GM19455 (cell line): ENCODE measurements at regions not wholly inside any gene's neighbourhood (a gene's known extent, or its start where the extent isn't known, plus 50 kb on each side); places are given as distances from the start of the nearest gene placed in this dataset.

Experiments
- ATAC-seq: cut with Tn5 transposase; IDR thresholded peaks from one replicate; pipeline ENCODE4 v1.9.1; 2021; ENCODE audit not compliant: unreplicated experiment

DNA sequence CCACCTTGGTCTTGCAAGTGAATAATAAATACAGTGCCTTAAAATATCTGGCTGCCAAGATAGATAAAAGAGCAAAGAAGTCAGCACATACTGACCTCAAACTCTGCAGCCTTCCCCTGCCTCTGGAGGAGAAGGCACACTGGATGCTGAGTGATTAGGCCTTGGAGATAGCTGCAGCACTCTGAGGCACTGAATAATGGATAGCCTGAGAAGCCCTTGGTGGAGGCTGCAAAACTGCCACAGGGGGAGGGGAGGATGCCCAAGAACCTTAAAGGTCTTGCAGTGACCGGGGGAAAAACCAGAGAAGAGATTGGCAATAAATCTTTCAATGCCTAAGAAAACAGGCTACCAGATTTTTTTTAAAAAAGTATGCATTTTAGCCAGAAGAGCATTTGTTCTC, 167.4 kb upstream of the PRMT6 start:
- ATAC-seq, result no peak

DNA sequence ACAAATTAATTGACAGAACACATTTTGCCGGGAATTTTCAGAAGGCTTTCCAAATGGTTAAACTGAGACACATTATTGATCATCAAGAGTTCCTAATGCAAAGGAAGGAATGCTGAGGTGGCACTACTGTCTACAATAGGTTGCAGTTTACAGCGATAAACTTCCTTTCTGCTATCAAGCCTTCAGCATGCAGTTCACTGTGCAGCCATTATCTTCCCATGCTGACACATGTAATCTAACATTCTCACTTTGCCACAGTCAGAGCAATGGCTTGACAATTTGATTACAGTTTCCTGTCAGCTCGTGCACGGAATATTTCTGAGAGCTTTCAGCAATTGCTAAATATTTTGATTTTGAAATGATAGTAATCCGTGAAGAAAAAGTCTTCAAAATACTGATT, 166.9 kb upstream of the PRMT6 start:
- ATAC-seq, result no peak

DNA sequence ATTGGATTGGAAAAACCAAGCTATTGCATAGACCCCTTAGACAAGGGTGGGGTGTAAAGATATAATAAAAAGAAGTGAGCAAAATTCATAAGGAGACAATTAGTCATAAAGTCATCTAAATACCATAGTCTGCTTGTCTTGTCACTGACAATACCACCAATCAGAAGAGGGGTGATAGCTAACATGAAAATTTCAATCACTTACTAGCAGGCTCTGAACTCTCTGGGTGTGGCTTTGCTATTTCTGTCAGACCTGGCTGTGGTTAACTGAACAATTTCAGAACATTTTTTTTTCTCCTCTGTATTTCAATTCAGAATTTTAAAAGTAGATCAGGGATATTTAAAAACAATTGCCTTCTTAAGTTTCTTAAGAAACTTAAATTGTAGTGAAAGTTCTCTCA, 158.5 kb upstream of the PRMT6 start:
- ATAC-seq, result no peak

DNA sequence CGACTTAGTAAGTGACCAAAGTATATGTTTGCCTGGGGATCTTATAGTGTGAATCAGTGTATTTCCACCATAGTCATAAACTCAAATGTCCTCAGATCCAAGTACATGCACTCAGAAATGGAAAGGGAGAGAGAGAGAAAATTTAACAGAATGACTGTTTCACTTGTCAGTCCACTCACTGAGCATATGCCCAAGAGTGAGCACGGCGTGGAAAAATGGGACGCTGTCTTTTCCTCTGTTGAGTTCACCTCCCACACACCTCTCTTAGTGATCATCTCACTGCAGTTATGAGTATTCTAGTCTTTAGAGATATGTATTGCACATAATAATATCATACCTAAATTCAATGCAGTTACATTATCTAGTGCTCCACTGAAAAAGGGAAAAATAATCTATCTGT, 156.8 kb upstream of the PRMT6 start:
- ATAC-seq, result no peak

DNA sequence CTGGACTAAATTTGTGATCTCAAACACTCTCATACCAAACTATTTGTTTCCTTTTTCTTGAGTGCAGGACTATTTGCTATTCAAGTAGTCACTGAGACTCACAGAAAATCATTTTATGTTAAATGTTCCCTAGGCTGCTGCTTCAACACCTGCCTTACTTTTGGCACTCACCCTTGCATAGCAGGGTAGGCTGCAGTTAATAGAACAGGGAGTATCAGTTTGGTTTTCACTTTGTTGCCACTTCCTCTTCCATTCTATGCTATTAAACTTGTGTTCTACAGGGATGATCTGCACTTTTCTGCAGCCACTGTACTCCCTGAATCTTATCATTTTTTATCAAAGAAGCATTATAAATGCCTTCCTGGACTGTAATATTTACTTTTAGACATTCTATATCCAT, 148.7 kb upstream of the PRMT6 start:
- ATAC-seq, result peak; percentile 100

DNA sequence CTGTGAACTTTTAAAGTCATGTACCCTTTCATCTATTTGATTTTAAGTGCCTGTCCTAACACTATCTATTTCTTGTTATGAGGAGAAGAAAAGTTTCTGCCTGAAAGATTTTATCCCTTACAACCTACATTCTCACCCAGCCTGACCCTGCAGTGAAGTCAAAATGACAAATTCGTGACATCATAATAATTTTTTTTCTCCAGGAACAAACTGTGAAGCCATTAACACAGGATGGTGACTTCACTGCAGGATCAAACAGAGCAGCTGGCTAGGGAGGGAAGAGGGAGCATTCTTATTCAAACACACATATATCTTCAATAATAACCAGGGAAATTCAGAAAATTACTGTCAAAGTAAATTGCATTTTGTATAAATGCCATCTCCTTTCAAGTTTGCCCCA, 147.8 kb upstream of the PRMT6 start:
- no peak for ATAC-seq

DNA sequence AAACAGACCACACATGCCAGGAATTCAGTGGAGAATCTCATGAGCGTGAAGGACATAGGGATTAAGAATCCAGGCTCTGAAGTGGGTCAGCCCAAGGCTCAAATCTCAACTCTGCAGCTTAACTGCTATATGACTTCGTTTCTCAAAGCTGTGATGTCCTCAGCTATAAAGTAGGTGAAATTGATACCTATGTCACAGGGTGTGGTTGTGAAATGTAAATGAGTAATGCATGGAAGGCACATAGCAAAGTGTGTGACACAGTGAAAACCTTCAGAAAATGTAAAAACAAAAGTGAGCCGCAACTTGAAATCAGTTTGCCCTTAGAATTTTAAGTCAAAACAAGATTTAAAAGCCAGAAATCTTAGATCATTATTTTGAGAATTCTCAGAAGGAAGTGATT, 145.7 kb upstream of the PRMT6 start:
- no peak for ATAC-seq

DNA sequence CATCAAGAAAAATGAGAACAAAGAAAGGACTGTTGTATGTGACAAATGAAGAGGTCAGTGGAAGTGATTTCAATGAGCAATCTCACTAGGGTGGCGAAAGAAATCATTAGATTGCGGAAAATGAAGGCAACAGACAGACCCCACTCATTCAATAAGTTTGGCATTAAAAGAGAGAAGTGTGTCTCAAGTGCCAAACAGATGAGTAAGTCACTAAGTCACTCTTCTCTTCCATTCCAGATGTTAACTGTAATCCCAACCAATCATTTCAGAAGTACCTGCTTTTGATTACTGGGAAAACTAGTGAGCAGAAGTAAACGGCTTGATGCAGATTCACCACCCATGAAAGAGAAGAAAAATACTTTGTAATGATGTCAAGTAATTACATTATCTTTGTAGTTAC, 144.3 kb upstream of the PRMT6 start:
- no peak for ATAC-seq

DNA sequence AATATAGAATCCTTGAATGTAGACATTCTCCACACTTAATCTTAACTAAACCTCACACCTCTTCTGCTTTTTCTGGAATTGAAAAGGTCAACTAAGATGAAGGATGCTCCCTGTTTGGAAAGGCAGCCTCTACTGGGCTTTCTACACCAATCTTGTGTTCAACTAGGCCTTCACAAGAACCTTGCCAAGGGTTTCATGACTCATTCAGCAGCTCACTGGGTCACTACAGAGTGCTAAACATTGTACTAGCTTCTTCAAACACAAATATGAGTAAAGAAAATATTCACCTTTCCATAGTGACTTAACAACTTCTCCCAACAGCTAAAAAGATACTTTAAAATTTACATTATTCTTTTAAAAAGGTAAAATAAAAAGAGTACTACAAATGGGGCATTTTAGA, 135.3 kb upstream of the PRMT6 start:
- ATAC-seq, result no peak

DNA sequence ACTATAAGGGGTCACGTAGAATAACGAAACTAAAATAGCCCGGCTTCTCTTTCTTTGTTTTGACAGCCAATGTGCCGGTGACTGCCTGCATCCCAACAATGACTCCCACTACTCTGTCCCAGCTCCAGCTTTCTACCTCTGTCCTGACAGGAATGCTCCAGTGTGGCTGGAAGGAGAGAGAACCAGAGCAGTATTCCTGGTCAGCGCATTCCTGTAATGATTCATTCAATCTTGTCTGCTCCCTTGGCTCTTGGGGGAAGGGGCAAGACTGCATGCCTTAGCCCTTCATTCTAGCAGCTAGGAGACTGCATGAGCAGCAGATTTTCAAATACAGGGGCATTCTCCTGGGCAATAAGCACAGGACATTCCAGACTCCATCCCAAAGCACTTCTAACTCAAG, 132.1 kb upstream of the PRMT6 start:
- no peak for ATAC-seq

DNA sequence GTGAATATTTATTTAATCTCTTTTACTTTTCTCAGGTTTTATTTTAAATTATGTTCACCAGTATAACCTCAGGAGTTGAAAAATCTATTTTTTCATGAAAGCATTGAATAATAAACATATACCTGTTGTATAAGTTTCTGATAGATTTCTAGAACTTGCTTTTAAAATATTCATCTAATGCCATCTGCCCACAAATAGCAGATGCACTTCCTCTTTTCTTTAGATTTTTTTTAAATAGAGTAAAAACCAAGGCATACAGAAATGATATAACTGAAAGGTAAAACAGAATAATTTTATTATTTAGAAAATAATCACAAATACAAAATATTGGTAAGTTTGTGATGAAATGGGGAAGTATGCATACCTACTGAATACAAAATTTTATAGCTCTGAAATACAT, 130.7 kb upstream of the PRMT6 start:
- no peak for ATAC-seq

DNA sequence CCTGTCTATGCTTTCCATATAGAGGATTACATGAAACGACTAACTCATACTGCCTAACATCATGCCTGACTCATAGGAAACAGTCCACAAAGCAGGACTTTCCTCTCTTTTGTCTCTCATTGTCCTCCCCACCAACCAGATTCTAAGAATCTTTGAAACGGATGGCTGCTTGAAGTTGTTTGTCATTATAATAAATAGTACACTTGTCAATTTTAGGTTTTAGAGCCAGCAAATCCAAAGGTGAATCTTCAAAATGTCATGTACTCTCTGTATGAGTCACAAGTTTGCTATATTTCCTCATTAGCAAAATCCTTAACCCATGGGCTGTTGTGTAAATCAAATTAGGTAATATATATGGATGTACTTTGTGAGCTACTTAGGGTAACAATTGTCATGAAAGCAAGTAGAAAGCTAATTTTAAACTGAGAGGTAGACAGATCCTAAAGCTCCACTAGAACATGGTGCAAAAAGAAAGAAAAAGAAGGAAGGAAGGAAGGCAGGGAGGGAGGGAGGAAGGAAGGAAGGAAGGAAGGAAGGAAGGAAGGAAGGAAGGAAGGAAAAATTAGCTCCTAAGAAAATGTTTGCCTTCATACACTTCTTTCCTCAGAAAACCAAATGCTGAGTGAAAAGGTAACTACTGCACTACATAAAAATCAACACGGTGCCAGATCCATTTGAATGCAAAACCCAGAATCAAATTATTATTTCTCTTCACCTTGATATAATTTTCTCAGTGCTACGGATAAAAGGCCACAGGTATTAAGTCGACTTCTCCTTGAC, 129.5 kb upstream of the PRMT6 start:
- ATAC-seq, result no peak

DNA sequence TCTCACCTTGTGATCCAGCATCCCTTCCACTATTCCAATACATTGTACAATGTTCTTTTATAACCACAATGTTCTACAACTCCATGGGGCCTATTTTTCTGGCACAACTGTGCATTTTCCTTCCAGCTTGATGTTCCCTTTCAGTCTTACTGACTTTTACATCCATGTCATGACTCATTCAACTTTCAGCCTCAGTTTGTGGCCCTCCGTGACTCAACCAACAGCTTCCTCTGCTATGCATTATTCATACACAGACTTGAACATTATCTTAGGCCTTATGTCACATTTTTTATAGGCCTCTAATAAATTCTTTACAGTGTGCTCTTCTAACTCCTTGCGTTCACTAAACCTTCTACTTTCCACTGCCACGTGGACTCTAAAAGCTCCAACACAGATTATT, 119.4 kb upstream of the PRMT6 start:
- ATAC-seq, result no peak

DNA sequence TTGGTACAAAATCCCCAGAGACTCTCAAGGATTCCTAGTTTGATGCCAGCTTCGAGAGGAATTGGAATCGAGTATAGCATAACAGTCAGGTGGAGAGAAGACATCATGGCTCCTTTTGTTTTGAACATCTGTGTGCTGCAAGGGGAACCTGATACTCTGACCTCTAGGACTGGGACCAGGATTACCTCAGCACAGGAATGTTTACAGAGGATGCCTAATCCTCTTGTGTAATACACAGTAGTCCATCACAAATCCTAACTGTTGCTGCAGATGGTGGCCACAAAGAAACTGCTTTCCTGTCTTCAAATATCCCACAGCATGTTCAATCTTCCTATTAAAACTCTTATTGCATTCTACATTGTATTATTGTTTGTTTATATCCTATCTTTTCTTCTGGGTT, 111.8 kb upstream of the PRMT6 start:
- ATAC-seq, result no peak

DNA sequence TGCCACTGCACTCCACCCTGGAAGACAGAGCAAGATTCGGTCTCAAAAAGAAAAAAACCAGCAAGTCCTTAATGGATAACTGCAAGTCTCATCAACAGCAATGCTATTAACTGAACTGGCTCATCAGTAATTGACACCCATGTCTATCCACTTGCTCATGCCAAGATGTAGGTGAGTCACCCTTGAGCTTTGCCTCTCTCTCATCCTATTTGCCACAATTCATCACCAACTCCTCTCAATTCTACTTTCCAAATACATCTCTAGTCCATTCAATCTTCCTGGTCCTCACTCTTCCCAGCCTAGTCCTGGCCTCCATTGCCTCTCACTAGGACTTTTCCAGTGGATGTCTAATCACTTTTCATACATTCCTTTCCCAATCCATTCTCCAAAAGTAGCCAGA, 103.7 kb upstream of the PRMT6 start:
- no peak for ATAC-seq

DNA sequence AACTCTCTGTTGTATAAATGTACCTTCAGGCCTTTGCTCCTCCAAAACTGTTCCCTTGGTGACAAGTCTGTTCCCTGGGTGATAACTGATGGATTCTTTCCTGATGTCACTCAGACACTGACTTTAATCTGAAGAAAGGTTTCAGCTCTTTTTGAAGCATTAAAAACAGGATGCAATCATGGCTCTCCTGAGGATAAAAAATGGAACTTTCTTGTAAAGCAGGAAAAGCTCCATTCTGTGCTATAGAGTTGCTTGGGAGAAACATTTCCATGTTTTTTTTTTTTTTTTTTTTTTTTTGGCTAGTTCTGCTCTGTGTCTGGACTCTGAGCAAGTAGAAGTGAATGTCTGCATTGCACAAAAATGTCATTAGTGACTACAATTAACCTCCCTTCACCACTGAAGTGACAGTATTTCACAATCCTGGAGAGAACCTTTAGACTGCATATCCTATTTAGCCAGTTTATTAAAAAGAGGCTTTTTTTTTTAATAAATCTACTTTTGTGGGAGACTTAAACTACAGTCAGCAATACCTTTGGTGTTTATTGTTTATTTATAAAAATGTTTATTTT, 101.7 kb upstream of the PRMT6 start:
- ATAC-seq, result no peak

DNA sequence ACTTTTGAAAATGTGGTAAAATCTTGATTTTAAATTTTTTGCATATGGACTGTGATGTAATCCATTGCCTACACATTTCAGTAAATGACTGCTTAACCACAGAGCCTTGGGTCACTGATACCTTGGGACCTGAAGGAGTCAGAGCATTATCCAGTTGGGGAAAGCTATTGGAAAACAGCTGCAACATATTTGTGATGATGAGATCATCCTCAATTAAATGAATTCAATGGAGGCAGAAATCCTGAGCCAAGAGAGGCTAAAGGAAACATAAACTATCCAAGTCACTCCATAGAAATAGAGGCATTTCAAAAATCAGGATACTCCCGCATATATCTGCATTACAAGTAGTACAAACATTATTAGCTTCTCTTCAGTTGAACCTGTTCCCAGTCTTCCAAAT, 99.8 kb upstream of the PRMT6 start:
- ATAC-seq, result no peak

DNA sequence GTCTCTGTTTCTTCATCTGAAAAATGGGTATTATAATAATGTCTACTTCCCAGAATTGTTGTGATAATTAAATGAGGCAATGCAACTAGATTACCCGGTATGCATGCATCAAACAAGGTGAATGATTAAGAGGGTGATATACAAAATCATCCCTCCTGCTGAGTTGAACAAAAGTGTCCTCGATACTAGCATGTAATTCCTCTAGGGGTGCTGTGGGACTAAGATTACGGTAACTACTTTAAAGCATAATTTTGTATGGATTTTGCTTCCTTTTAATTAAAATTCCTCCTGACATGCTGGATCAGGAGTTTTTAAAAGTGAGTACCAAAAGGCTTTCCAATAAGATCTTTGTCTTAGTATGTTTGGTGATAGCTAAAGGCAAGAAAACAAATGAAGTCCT, 98.7 kb upstream of the PRMT6 start:
- ATAC-seq, result no peak

DNA sequence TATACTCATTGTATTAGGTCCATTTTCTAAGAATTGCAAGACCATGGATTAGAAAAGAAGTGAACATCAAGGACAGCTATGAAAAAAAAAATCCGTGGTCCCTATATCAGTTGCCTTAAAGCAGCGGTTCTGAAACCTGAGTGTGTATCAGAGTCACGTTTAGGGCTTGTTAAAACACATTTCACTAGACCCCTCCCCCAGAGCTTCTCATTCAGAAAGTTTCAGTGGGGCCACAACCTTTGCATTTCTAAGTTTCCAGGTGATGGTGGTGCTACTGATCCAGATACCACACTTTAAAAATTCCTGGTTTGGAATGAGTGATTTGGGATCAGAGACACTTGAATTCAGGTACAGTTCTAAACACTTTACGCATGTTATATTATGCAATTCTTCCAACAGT, 96.1 kb upstream of the PRMT6 start:
- ATAC-seq, result no peak

DNA sequence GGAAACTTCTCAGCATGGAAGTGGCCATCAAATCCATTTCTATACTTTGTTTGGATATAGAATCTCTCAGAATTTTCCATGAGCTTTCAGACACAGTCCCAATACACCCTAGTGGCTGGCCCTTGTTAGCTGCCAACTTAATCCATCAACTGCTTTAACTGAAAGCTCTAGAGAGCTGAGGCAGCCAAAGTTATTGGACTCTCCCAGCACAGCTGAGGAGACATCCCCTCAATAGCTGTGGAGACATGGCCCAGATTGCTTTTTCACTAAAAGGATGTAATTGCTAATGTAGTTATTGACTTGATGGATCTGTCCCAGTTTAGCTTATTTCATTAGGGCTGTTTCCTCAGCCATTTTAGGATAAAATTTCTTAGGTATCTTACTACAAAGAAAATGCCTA, 94.8 kb upstream of the PRMT6 start:
- no peak for ATAC-seq

DNA sequence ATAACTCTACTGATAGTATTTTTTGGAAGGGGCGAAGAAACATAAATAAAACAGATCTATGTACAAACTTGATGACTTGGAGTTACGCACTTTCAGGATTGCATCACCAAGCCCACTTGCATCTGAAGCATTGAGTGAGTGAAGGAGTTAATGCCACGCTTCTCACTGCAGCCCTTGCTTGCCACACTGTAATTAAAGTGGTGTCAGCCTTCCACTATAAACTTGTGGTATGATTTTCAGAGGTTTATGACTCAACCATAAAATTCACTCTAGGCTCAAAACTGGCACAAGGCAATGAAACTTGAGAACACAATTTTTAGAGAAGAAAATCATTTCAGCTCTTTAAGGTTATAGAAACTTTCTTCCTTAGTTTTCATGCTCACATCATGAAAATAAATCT, 93.9 kb upstream of the PRMT6 start:
- ATAC-seq, result no peak

DNA sequence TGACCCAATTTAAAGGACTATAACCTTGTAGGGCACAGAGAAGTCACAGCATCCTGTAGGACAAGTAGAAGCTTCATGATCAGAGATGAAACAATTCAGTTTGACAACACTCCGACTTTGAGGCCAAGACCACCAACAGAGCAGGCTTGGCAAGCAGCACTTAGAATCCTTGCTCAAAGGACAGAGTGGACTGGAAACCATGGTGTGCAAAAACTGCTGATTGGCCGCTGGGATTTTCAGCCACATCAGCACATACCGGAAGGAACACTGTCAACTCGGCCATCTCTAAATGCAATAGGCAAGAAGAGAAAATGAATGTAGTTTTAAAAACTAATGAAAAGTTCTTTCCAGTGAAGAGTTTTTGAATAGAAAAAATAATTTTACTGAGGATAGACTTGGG, 92.0 kb upstream of the PRMT6 start:
- ATAC-seq, result no peak

DNA sequence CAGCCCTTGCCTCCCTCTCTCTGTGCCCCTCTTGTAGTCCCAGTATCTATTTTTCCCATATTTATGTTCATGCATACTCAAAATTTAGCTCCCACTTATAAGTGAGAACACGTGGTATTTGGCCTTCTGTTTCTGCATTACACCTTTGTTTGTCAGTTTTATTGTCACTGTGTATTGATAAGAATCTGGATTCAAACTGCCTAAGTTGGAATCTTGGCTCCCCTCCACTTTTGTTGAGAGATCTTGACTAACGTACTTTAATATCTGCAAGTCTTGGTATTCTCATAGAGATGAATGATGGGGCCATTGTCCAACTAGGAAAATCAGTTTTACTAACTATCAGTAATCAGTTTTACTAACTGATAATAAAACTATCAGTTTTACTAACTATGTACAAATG, 87.8 kb upstream of the PRMT6 start:
- ATAC-seq, result no peak
